GM12891 (cell line): ENCODE measurements at regions not wholly inside any gene's neighbourhood (a gene's known extent, or its start where the extent isn't known, plus 50 kb on each side); places are given as distances from the start of the nearest gene placed in this dataset.
"Not testable (repeated sequence)": the region's sequence is repeated elsewhere in the genome, so short reads cannot be mapped to it uniquely, and the experiment has no call there.

ENCODE experiments used
- DNase-seq: peaks from one replicate; pipeline ENCODE4 v3.0.0; 2011; ENCODE audit warnings: low spot score; ENCODE audit not compliant: insufficient read length
- FAIRE-seq: peaks from 2 replicates; lab custom pipeline; 2011; peaks lifted over from hg19 to GRCh38; lab: Jason Lieb, UNC
- PAX5 ChIP-seq: IDR thresholded peaks from 2 replicates; pipeline ENCODE4 v1.6.1; 2011; ENCODE audit warnings: low read length, moderate library complexity, mild to moderate bottlenecking; ENCODE audit not compliant: insufficient read depth, severe bottlenecking
- POLR2A ChIP-seq: IDR thresholded peaks from 2 replicates; pipeline ENCODE4 v1.6.1; 2011; ENCODE audit warnings: low read depth, low read length, control low read depth
- POLR2AphosphoS5 ChIP-seq: IDR thresholded peaks from 2 replicates; pipeline ENCODE4 v1.6.1; 2011; ENCODE audit warnings: low read depth, low read length, control low read depth
- POU2F2 ChIP-seq: IDR thresholded peaks from 2 replicates; pipeline ENCODE4 v1.6.1; 2011; ENCODE audit warnings: low read depth, mild to moderate bottlenecking, control low read depth, low read length, moderate library complexity
- SPI1 ChIP-seq: IDR thresholded peaks from 2 replicates; pipeline ENCODE4 v1.6.1; 2011; ENCODE audit warnings: low read depth, low read length, control low read depth
- TAF1 ChIP-seq: IDR thresholded peaks from 2 replicates; pipeline ENCODE4 v1.6.1; 2011; ENCODE audit warnings: low read depth, low read length, control low read depth

- no peak for FAIRE-seq
- TF ChIP-seq PAX5 (no peak), POLR2A (no peak), TAF1 (no peak), SPI1 (no peak), POU2F2 (no peak), POLR2AphosphoS5 (no peak)
These were observed 319.9 kb downstream of the ARRDC4 start for GRCh38 chr15:98280284-98280975.

GRCh38 chr15:98281130-98281529, 320.6 kb downstream of the ARRDC4 start:
- no peak for DNase-seq
- FAIRE-seq, result no peak
- no peak for TF ChIP-seq POLR2AphosphoS5
- TF ChIP-seq POLR2A, result no peak
- TF ChIP-seq PAX5, result no peak

More at GRCh38 chr15:98280284-98280975, 319.9 kb downstream of the ARRDC4 start:
- DNase-seq, result no peak

- TF ChIP-seq PAX5 (no peak), POLR2AphosphoS5 (no peak), TAF1 (no peak)
- DNase-seq (no peak), FAIRE-seq (no peak)
These were observed 322.3 kb downstream of the ARRDC4 start for GRCh38 chr15:98282656-98283332.

- TF ChIP-seq POLR2AphosphoS5 (no peak), PAX5 (no peak), TAF1 (no peak), POU2F2 (no peak), SPI1 (no peak), POLR2A (no peak)
- no peak for FAIRE-seq
These were observed 325.7 kb downstream of the ARRDC4 start for GRCh38 chr15:98286200-98286599.

GRCh38 chr15:98286831-98287230, 326.3 kb downstream of the ARRDC4 start:
- TF ChIP-seq POU2F2 (no peak), SPI1 (no peak), POLR2AphosphoS5 (no peak), PAX5 (no peak), TAF1 (no peak), POLR2A (no peak)
- no peak for DNase-seq
- no peak for FAIRE-seq

More at GRCh38 chr15:98286200-98286599, 325.7 kb downstream of the ARRDC4 start:
- no peak for DNase-seq

GRCh38 chr15:98288091-98288590, 327.6 kb downstream of the ARRDC4 start:
- no peak for FAIRE-seq

GRCh38 chr15:98289747-98290146, 329.2 kb downstream of the ARRDC4 start:
- no peak for TF ChIP-seq TAF1
- TF ChIP-seq POU2F2, result no peak
- TF ChIP-seq POLR2A, result no peak
- TF ChIP-seq POLR2AphosphoS5, result no peak
- no peak for TF ChIP-seq SPI1
- no peak for TF ChIP-seq PAX5
- no peak for FAIRE-seq
- DNase-seq, result no peak

More at GRCh38 chr15:98288091-98288590, 327.6 kb downstream of the ARRDC4 start:
- DNase-seq, result no peak
- TF ChIP-seq POLR2AphosphoS5, result no peak
- TF ChIP-seq PAX5, result no peak

- TF ChIP-seq POLR2AphosphoS5 (no peak), POLR2A (no peak), PAX5 (no peak), POU2F2 (no peak; the same call in 1 of the 2 replicates), SPI1 (no peak)
- peak; percentile 67 for FAIRE-seq
These were observed 332.1 kb downstream of the ARRDC4 start for GRCh38 chr15:98292442-98293240.

GRCh38 chr15:98294126-98294525, 333.6 kb downstream of the ARRDC4 start:
- TF ChIP-seq TAF1 (no peak), SPI1 (no peak), POU2F2 (no peak), PAX5 (no peak)
- FAIRE-seq (no peak), DNase-seq (no peak)

More at GRCh38 chr15:98292442-98293240, 332.1 kb downstream of the ARRDC4 start:
- DNase-seq, result peak; percentile 50

- FAIRE-seq, result not testable (repeated sequence)
- peak; percentile 35 for DNase-seq
These were observed 334.7 kb downstream of the ARRDC4 start for GRCh38 chr15:98295101-98295759.
